Mucosa of descending colon (tissue), 3 donors: ENCODE measurements at regions not wholly inside any gene's neighbourhood (a gene's known extent, or its start where the extent isn't known, plus 50 kb on each side); places are given as distances from the start of the nearest gene placed in this dataset.
"Not testable (repeated sequence)": the region's sequence is repeated elsewhere in the genome, so short reads cannot be mapped to it uniquely, and the experiment has no call there.

Experiments
- ATAC-seq: fragments of 200-7000 bp; cut with Tn5 transposase; one replicate; pipeline ENCODE4 v1.9.1; 2020; ENCODE audit warnings: mild to moderate bottlenecking, moderate library complexity
- DNase-seq, 3 donors: peaks; one replicate each; pipeline ENCODE4 v3.0.0-alpha.2; 2020
- H3K36me3 ChIP-seq: fragments of 200-600 bp; one replicate; pipeline ENCODE4 v1.8.0; 2021; ENCODE audit warnings: low read depth, mild to moderate bottlenecking
- H3K4me1 ChIP-seq: fragments of 200-600 bp; one replicate; pipeline ENCODE4 v1.8.0; 2021; ENCODE audit warnings: low read depth, mild to moderate bottlenecking
- H3K4me3 ChIP-seq: fragments of 200-600 bp; one replicate; pipeline ENCODE4 v1.8.0; 2021; ENCODE audit warnings: mild to moderate bottlenecking
- H3K9me3 ChIP-seq: fragments of 200-600 bp; one replicate; pipeline ENCODE4 v1.8.0; 2021; ENCODE audit warnings: mild to moderate bottlenecking
- intact Hi-C, 2 donors: fragments of 100-400 bp; cut with DNase I in 1 of 2; cut with micrococcal nuclease in 1 of 2; formaldehyde crosslinking; loops; one replicate each; pipeline versions ENCODE4 v1.11.0 to v1.11.1; 2022; cut with DNase I, micrococcal nuclease
- TF ChIP-seq, protein P1 (sequence below): fragments of 200-600 bp; IDR thresholded peaks from one replicate; pipeline ENCODE4 v1.8.0; 2022; ENCODE audit warnings: antibody characterized with exemption, mild to moderate bottlenecking
- donor health status: DM: no; HTN: no; CAD: no; lungs with moderate emphysema.
- donor health status: DM: no; HTN: no; CAD: no.
- donor health status: DM: no; HTN: yes; CAD: no.

DNA sequence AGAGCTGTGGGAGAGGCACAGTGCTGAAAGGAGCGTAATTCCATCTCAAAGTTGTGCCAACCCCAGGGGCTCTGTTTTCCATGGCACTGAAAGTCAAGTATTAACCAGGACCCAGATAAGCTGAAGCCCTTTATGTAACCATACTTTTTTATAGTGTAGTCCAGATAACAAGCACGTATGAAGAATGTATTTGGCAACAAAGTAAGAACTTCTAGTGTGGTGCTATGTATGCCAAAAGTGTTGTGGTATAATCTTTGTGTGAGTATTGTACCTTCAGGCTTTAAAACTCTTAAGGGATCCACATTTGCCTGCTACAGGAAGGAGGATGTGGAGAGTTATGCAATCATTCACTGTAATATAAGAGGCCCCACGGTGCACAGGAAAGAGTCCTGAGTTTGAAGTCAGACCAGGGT lies 129.4 kb downstream of the IBTK start:
- DNase-seq (no peak), ATAC-seq (peak; percentile 70)
- no peak overlapping the region for H3K4me3 ChIP-seq
- intact Hi-C loops, result no loop called here
- H3K36me3 ChIP-seq, result no peaks in the 10 kb centered on the region
- TF ChIP-seq, protein P1, sequence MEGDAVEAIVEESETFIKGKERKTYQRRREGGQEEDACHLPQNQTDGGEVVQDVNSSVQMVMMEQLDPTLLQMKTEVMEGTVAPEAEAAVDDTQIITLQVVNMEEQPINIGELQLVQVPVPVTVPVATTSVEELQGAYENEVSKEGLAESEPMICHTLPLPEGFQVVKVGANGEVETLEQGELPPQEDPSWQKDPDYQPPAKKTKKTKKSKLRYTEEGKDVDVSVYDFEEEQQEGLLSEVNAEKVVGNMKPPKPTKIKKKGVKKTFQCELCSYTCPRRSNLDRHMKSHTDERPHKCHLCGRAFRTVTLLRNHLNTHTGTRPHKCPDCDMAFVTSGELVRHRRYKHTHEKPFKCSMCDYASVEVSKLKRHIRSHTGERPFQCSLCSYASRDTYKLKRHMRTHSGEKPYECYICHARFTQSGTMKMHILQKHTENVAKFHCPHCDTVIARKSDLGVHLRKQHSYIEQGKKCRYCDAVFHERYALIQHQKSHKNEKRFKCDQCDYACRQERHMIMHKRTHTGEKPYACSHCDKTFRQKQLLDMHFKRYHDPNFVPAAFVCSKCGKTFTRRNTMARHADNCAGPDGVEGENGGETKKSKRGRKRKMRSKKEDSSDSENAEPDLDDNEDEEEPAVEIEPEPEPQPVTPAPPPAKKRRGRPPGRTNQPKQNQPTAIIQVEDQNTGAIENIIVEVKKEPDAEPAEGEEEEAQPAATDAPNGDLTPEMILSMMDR, result no peak
- H3K4me1 ChIP-seq, result no peaks in the 10 kb centered on the region
- no peaks in the 10 kb centered on the region for H3K9me3 ChIP-seq

DNA sequence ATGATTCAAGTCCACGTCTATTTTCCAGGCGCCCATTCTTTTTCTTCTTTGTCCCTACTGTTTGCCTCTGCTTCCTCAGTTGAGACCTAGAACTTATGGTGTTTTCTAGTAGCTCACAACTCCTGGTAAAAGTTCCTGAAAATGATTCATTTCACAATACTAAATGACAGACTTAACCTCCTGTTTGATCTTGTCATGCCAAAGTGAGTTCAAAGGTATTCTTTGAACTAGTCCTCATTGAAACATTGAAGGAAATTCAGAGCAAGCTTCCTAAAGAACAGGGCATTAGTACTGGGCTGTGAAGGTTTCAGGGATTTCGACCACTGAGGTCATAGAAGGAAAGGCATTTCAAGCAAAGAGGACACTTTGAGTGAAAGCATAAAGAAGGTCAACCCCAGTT lies 132.8 kb downstream of the IBTK start:
- TF ChIP-seq, protein P1, result no peak
- H3K4me1 ChIP-seq, result no peaks in the 10 kb centered on the region
- no peak for ATAC-seq
- DNase-seq, result no peak
- H3K9me3 ChIP-seq, result no peaks in the 10 kb centered on the region
- H3K36me3 ChIP-seq, result no peaks in the 10 kb centered on the region
- intact Hi-C loops, result no loop called here
- no peak overlapping the region for H3K4me3 ChIP-seq

DNA sequence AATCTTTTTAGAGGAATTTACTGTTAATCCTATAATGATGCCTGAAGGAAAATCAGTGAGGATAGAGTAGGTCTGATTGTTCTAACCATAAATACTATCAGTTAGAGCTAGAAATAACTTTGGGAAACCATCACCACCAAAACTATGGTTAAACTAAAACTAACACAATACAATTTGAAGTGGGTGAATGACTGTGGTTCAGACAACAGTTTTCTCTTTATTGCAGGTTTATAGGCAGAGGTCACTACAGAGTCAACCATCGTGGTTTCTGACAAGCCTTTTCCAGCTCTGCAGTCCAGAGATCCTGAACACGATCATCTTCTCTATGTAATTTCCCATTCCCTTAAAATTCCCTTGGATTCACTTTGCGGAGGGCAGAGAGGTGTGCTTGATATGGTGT lies 134.3 kb downstream of the IBTK start:
- Histone ChIP-seq H3K4me1 (no peaks in the 10 kb centered on the region), H3K4me3 (no peak overlapping the region), H3K9me3 (no peaks in the 10 kb centered on the region), H3K36me3 (no peaks in the 10 kb centered on the region)
- TF ChIP-seq, protein P1, result no peak
- ATAC-seq, result peak; percentile 45
- intact Hi-C loops, result no loop called here
- no peak for DNase-seq

DNA sequence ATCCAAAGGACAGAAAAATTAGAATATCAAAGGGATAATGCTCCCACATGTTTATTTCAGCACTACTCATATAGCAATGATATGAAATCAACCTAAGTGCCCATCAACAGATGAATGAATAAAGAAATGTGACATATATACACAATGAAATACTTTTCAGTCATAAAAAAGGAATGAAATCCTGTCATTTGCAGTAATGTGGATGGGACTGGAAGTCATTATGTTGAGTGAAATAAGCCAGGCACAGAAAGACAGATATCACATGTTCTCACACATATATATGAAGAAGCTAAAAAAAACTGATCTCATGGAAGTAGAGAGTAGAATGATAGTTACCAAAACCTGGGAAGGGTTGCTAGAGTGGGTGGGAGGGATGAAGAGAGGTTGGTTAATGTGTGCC lies 135.7 kb downstream of the IBTK start:
- TF ChIP-seq, protein P1, result no peak
- Histone ChIP-seq H3K36me3 (no peaks in the 10 kb centered on the region), H3K4me1 (no peaks in the 10 kb centered on the region), H3K4me3 (no peak overlapping the region), H3K9me3 (no peaks in the 10 kb centered on the region)
- intact Hi-C loops, result no loop called here
- DNase-seq (no peak), ATAC-seq (no peak)

DNA sequence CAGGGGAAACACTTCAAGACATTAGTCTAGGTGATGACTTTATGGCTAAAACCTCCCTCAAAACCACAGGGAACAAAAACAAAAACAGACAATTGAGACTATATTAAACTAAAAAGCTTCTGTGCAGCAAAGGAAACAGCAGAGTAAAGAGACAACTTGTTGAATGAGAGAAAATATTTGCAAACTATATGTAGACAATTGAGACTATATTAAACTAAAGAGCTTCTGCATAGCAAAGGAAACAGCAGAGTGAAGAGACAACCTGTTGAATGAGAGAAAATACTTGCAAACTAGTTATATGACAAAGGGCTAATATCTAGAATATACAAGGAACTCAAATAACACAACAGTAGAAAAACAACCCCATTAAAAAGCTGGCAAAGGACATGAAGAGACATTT lies 136.4 kb downstream of the IBTK start:
- no peak for DNase-seq
- no peaks in the 10 kb centered on the region for H3K4me1 ChIP-seq
- no peaks in the 10 kb centered on the region for H3K36me3 ChIP-seq
- TF ChIP-seq, protein P1, result no peak
- H3K4me3 ChIP-seq, result no peak overlapping the region
- intact Hi-C loops, result no loop called here
- H3K9me3 ChIP-seq, result no peaks in the 10 kb centered on the region
- ATAC-seq, result no peak

DNA sequence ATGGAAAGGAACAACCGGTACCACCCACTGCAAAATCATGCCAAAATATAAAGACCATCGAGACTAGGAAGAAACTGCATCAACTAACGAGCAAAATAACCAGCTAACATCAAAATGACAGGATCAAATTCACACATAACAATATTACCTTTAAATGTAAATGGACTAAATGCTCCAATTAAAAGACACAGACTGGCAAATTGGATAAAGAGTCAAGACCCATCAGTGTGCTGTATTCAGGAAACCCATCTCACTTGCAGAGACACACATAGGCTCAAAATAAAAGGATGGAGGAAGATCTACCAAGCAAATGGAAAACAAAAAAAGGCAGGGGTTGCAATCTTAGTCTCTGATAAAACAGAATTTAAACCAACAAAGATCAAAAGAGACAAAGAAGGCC lies 144.4 kb downstream of the IBTK start:
- ATAC-seq, H3K4me1 ChIP-seq, intact Hi-C loops, DNase-seq, H3K36me3 ChIP-seq, H3K9me3 ChIP-seq, H3K4me3 ChIP-seq: not testable (repeated sequence)

DNA sequence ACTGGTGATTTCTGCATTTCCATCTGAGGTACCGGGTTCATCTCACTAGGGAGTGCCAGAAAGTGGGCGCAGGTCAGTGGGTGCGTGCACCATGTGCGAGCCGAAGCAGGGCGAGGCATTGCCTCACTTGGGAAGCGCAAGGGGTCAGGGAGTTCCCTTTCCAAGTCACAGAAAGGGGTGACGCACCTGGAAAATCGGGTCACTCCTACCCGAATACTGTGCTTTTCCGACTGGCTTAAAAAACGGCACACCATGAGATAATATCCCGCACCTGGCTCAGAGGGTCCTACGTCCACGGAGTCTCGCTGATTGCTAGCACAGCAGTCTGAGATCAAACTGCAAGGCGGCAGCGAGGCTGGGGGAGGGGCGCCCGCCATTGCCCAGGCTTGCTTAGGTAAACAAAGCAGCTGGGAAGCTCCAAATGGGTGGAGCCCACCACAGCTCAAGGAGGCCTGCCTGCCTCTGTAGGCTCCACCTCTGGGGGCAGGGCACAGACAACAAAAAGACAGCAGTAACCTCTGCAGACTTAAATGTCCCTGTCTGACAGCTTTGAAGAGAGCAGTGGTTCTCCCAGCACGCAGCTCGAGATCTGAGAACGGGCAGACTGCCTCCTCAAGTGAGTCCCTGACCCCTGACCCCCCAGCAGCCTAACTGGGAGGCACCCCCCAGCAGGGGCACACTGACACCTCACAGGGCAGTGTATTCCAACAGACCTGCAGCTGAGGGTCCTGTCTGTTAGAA lies 146.0 kb downstream of the IBTK start:
- H3K4me1 ChIP-seq, intact Hi-C loops, H3K36me3 ChIP-seq, ATAC-seq, H3K9me3 ChIP-seq, DNase-seq, H3K4me3 ChIP-seq: not testable (repeated sequence)

DNA sequence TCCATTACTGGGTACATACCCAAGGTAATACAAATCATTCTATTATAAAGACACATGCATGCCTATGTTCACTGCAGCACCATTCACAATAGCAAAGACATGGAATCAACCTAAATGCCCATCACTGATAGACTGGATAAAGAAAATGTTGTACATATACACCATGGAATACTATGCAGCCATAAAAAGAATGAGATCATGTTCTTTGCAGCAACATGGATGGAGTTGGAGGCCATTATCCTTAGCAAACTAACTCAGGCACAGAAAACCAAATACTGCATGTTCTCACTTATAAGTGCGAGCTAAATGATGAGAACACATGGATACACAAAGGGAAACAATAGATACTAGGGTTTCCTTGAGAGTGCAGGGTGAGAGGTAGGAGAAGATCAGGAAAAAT lies 146.8 kb downstream of the IBTK start:
- intact Hi-C loops, H3K4me1 ChIP-seq, DNase-seq, H3K9me3 ChIP-seq, H3K4me3 ChIP-seq, H3K36me3 ChIP-seq, ATAC-seq: not testable (repeated sequence)
